ENCODE measurements at regions not wholly inside any gene's neighbourhood (a gene's known extent, or its start where the extent isn't known, plus 50 kb on each side); places are given as distances from the start of the nearest gene placed in this dataset.

- TF ChIP-seq PRDM10 (CRISPR knock-in tag; IDR thresholded peaks at IDR 0.05; ENCODE audit: low read depth) (no peak), NAIF1 (CRISPR knock-in tag; IDR thresholded peaks at IDR 0.05; ENCODE audit: borderline replicate concordance) (no peak), HMG20B (CRISPR knock-in tag; conservative IDR thresholded peaks at IDR 0.05) (no peak)
Measured at GRCh38 chr6:93759190-93759589, 339.8 kb upstream of the EPHA7 start (continued).

DNA sequence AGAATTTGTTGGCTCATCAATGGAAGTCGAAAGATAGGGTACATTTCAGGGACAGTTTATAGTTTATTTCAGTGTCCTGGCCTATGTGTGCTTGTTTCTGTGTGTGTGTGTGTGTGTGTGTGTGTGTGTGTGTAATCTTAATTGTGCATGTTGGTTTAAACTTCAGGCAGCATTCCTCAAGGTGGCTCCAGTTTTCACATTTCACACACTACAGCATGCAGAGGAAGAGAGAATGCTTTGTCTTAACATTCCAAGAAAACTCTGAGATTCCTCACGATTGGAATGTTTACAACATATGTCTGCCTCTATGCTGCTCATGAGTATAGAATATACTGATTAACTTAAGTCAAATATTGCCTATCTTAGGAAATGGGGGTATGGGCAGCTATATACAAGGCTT is 332.6 kb upstream of the EPHA7 start:
- no peak overlapping the region for H2AFZ ChIP-seq (ENCODE audit: low read length)
- ChIA-PET CTCF (ENCODE audit: low intra/inter-chr PET ratio, low total read pairs) (no interaction called here), POLR2A (no interaction called here)
- no peak overlapping the region for H3K4me2 ChIP-seq (ENCODE audit: low read depth, low read length)
- no peaks in the 10 kb centered on the region for H4K20me1 ChIP-seq (ENCODE audit: insufficient read depth, low read length)
- no peaks in the 10 kb centered on the region for H3K4me1 ChIP-seq (ENCODE audit: insufficient read depth, low read length)
- WGBS (ENCODE audit: low lambda C conversion rate) = 0% methylated on average over 2 of the region's 2 CpGs
- ATAC-seq (no peak), FAIRE-seq (no peak), DNase-seq (ENCODE audit: low spot score) (no peak)
- H3K36me3 ChIP-seq (replicated peaks in 1 of 2; ENCODE audit: control insufficient read depth in 1 of 2, insufficient read depth in 2 of 2, low read length in 2 of 2) = no peaks in the 10 kb centered on the region
- TF ChIP-seq ZNF816 (CRISPR knock-in tag; IDR thresholded peaks at IDR 0.05; ENCODE audit: borderline replicate concordance) (no peak), NFYC (CRISPR knock-in tag; IDR thresholded peaks at IDR 0.05) (no peak), ZKSCAN1 (IDR thresholded peaks at IDR 0.05; ENCODE audit: low read length) (no peak), TP53 (CRISPR knock-in tag; conservative IDR thresholded peaks at IDR 0.05) (no peak)
- H3K9me3 ChIP-seq (ENCODE audit: low read length) = no peaks in the 10 kb centered on the region
- intact Hi-C loops (cut with micrococcal nuclease; ENCODE audit: unreplicated experiment) (no loop called here), in situ Hi-C loops (cut with HindIII; ENCODE audit: extremely low pct_ligation_motif_present, low pct_unique_long_range_greater_than_20kb) (no loop called here)
- H3K9ac ChIP-seq (ENCODE audit: insufficient read depth, low read depth, low read length) = no peak overlapping the region
- no peaks in the 10 kb centered on the region for H3K27me3 ChIP-seq (ENCODE audit: control insufficient read depth in 1 of 2, insufficient read depth in 2 of 2, low read length in 2 of 2)
- no peak overlapping the region for H3K27ac ChIP-seq (ENCODE audit: extremely low read length, insufficient read depth, low read length)
- H3K79me2 ChIP-seq (ENCODE audit: insufficient read depth, low read length) = no peaks in the 10 kb centered on the region
- no peak overlapping the region for H3K4me3 ChIP-seq (replicated peaks in 1 of 3; ENCODE audit: insufficient read depth in 1 of 3, low read depth in 2 of 3, low read length in 3 of 3)
- BruUV-seq (replicated peaks) = no TSS peak

Measured in HepG2 (cell line).